Activated naive CD8-positive, alpha-beta T cell (primary cell): ENCODE measurements at regions not wholly inside any gene's neighbourhood (a gene's known extent, or its start where the extent isn't known, plus 50 kb on each side); places are given as distances from the start of the nearest gene placed in this dataset.
"Not testable (repeated sequence)": the region's sequence is repeated elsewhere in the genome, so short reads cannot be mapped to it uniquely, and the experiment has no call there.

ENCODE experiments used
- H3K27ac Mint-ChIP-seq: one replicate; pipeline ENCODE4 v1.8.0; 2021; ENCODE audit warnings: mixed read lengths
- H3K27me3 Mint-ChIP-seq: one replicate; pipeline ENCODE4 v1.8.0; 2021; ENCODE audit warnings: mixed read lengths
- H3K36me3 Mint-ChIP-seq: one replicate; pipeline ENCODE4 v1.8.0; 2021; ENCODE audit warnings: mixed read lengths
- H3K4me1 Mint-ChIP-seq: one replicate; pipeline ENCODE4 v1.8.0; 2021; ENCODE audit warnings: low read depth, mixed read lengths
- H3K4me3 Mint-ChIP-seq: one replicate; pipeline ENCODE4 v1.8.0; 2021; ENCODE audit warnings: mild to moderate bottlenecking, mixed read lengths
- H3K9me3 Mint-ChIP-seq: one replicate; pipeline ENCODE4 v1.8.0; 2021; ENCODE audit warnings: low read depth, mixed read lengths

DNA sequence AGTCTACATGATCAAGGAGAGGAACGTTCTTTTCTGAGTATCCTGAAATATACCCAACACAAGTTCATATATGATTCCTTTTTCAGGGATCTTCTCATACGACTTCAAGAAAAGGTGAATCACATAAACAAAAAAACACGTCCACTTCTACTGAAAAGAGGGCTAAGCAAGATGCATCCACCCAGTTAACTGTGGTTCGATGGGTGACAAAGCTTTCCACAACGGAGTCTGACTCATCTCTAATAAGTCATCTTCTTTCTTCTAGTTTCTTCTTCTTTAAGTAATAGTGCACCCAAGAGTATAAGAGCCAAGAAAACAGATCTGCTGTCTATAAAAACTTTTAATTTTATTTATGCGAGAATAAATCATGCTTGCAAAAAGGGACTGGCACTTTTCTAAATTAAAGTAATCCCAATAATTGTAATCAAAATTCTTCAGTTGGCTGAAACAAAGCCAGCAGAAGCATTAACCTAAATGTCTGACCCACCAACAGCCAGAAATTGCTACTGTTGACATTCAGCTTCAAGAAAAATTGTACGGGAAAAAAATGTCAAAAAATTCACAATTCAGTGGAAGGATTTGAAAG lies 146.9 kb upstream of the ANK3 start:
- Mint-ChIP-seq H3K27ac (no peak overlapping the region), H3K27me3 (no peaks in the 10 kb centered on the region), H3K4me1 (peaks cover 11% of the 10 kb centered on the region), H3K36me3 (no peaks in the 10 kb centered on the region), H3K9me3 (no peaks in the 10 kb centered on the region), H3K4me3 (no peak overlapping the region)

DNA sequence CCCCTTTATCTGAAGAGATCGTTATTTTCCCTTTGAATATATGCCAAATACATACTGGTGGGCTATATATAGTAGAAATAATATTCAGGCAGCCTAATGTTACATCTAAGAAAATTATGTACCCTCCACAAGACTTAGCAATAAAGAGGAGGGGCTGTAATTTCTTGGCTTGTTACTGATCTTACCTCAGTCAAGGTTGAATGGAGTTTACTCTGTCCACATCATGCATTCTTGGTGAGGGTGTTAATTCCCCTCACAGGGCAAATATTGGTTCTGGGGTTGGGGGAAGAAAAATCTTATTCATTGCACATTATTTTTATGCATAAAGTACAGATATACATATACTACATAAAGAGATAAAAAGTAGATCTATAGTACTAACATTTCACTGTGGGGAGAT lies 145.8 kb upstream of the ANK3 start:
- Mint-ChIP-seq H3K9me3 (no peaks in the 10 kb centered on the region), H3K36me3 (no peaks in the 10 kb centered on the region), H3K27me3 (no peaks in the 10 kb centered on the region), H3K4me3 (no peak overlapping the region), H3K27ac (no peak overlapping the region), H3K4me1 (peaks cover 11% of the 10 kb centered on the region)

DNA sequence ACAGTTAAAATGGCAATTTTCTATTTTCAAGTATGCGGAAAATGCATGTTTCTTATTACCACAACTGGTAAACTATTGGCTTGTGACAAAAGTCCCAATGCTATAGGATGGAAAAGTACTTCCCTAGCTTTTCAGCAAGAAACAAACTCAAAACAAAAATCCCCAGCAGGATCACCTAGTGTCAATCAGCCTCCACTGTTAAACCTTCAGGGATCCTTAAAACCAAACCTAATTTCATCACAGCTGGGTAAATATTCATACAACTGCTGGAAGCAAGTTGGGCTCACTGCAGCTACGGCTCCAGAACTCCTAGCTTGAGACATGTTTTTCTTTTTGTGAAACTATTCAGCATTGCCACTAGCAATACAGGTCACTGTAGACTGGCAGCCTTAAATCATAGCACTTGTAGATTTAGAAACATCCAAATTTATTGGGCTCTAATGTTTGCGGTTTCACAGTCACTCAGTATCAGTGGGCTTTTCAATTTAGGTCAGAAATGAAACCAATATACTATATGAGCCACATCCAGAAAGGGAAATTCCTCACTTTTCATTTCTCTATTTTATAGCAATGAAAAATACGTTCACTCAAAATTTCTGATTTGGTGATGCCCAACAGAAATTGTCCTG lies 145.2 kb upstream of the ANK3 start:
- Mint-ChIP-seq H3K27me3 (no peaks in the 10 kb centered on the region), H3K27ac (no peak overlapping the region), H3K4me3 (no peak overlapping the region), H3K36me3 (no peaks in the 10 kb centered on the region), H3K9me3 (no peaks in the 10 kb centered on the region), H3K4me1 (peaks cover 11% of the 10 kb centered on the region)

- H3K27me3 Mint-ChIP-seq, result peaks cover 2% of the 10 kb centered on the region
- no peaks in the 10 kb centered on the region for H3K36me3 Mint-ChIP-seq
- H3K27ac Mint-ChIP-seq, result no peak overlapping the region
These were observed 143.2 kb upstream of the ANK3 start for GRCh38 chr10:60532696-60533468.

GRCh38 chr10:60531006-60531405 lies 141.3 kb upstream of the ANK3 start:
- H3K4me1 Mint-ChIP-seq, result no peaks in the 10 kb centered on the region
- H3K27ac Mint-ChIP-seq, result no peak overlapping the region
- peaks cover 2% of the 10 kb centered on the region for H3K27me3 Mint-ChIP-seq
- no peaks in the 10 kb centered on the region for H3K9me3 Mint-ChIP-seq
- no peaks in the 10 kb centered on the region for H3K36me3 Mint-ChIP-seq
- no peak overlapping the region for H3K4me3 Mint-ChIP-seq

More at GRCh38 chr10:60532696-60533468, 143.2 kb upstream of the ANK3 start:
- peaks cover 4% of the 10 kb centered on the region for H3K4me1 Mint-ChIP-seq
- H3K4me3 Mint-ChIP-seq, result no peak overlapping the region
- H3K9me3 Mint-ChIP-seq, result no peaks in the 10 kb centered on the region

GRCh38 chr10:60527676-60528075 lies 138.0 kb upstream of the ANK3 start:
- H3K9me3 Mint-ChIP-seq, result no peaks in the 10 kb centered on the region
- H3K27ac Mint-ChIP-seq, result no peak overlapping the region
- no peaks in the 10 kb centered on the region for H3K4me1 Mint-ChIP-seq
- no peaks in the 10 kb centered on the region for H3K36me3 Mint-ChIP-seq
- no peak overlapping the region for H3K4me3 Mint-ChIP-seq
- peaks cover 2% of the 10 kb centered on the region for H3K27me3 Mint-ChIP-seq

GRCh38 chr10:60525716-60526585 lies 136.3 kb upstream of the ANK3 start:
- Mint-ChIP-seq H3K27ac (no peak overlapping the region), H3K27me3 (peaks cover 2% of the 10 kb centered on the region), H3K36me3 (no peaks in the 10 kb centered on the region), H3K4me3 (no peak overlapping the region), H3K4me1 (peaks cover 2% of the 10 kb centered on the region), H3K9me3 (no peaks in the 10 kb centered on the region)

DNA sequence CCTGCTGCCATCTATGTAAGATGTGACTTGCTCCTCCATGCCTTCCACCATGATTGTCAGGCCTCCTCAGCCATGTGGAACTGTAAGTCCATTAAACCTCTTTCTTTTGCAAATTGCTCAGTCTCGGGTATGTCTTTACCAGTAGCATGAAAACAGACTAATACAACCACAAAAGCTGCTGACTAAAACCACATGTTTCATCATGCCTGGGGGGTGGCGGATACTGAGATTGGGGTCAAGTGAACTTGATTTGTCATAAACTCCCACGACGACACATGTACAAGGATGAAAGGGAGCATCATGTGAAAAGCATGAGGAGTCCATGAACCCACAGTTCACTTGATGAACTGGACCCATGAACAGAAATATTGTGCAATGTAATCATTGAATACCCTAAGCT lies 134.9 kb upstream of the ANK3 start:
- H3K36me3 Mint-ChIP-seq, result no peaks in the 10 kb centered on the region
- H3K27me3 Mint-ChIP-seq, result peaks cover 2% of the 10 kb centered on the region
- no peaks in the 10 kb centered on the region for H3K9me3 Mint-ChIP-seq
- no peak overlapping the region for H3K27ac Mint-ChIP-seq
- H3K4me3 Mint-ChIP-seq, result no peak overlapping the region
- peaks cover 2% of the 10 kb centered on the region for H3K4me1 Mint-ChIP-seq

DNA sequence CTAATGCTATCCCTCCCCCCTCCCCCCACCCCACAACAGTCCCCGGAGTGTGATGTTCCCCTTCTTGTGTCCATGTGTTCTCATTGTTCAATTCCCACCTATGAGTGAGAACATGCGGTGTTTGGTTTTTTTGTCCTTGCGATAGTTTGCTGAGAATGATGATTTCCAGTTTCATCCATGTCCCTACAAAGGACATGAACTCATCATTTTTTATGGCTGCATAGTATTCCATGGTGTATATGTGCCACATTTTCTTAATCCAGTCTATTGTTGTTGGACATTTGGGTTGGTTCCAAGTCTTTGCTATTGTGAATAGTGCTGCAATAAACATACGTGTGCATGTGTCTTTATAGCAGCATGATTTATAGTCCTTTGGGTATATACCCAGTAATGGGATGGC lies 133.7 kb upstream of the ANK3 start:
- H3K36me3 Mint-ChIP-seq, H3K4me3 Mint-ChIP-seq, H3K27me3 Mint-ChIP-seq, H3K4me1 Mint-ChIP-seq, H3K27ac Mint-ChIP-seq, H3K9me3 Mint-ChIP-seq: not testable (repeated sequence)

DNA sequence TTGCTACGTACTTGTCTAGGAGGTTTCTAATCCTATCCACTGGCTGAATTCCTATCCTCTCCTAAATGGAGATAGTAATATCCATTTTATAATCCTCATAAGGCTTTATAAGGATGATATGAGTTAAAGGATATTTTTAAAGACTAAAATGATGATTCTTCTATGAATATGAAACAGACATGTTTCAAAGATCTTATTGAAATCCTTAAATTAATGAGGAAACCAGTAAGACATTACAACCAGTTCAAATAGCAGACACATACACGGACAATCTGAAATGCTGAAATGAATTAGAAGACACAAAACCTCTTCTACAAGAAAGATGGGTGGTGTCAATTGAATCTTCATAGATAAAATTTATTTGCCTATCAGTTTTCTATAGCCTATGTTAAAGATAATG lies 132.9 kb upstream of the ANK3 start:
- Mint-ChIP-seq H3K36me3 (no peaks in the 10 kb centered on the region), H3K27ac (no peak overlapping the region), H3K27me3 (no peaks in the 10 kb centered on the region), H3K4me3 (no peak overlapping the region), H3K4me1 (peaks cover 2% of the 10 kb centered on the region), H3K9me3 (no peaks in the 10 kb centered on the region)

GRCh38 chr10:60521974-60522405 lies 132.3 kb upstream of the ANK3 start:
- Mint-ChIP-seq H3K9me3 (no peaks in the 10 kb centered on the region), H3K36me3 (no peaks in the 10 kb centered on the region), H3K4me3 (no peak overlapping the region), H3K27me3 (no peaks in the 10 kb centered on the region), H3K4me1 (peaks cover 2% of the 10 kb centered on the region), H3K27ac (no peak overlapping the region)

GRCh38 chr10:60518745-60519144 lies 129.1 kb upstream of the ANK3 start:
- Mint-ChIP-seq H3K4me1 (peaks cover 2% of the 10 kb centered on the region), H3K4me3 (no peak overlapping the region)

DNA sequence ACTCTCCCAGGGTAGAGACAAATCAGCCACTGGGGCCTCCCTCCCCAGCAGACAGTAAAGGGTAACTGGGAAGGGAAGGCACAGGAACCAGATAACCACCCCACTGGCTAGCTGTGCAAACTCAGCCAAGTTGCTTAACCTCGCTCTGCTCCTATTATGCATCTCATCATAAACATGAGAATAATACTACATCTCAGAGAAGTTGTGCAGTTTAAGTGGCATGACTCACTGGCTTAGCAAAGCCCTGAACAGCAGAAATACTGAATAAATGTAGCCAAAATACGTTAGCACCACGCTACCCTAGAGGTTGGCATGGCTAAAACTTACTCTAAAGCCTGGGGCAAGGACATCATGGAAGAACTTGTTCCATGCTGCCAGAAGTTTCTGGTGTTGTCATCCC lies 128.1 kb upstream of the ANK3 start:
- Mint-ChIP-seq H3K4me3 (no peak overlapping the region), H3K4me1 (peaks cover 2% of the 10 kb centered on the region), H3K9me3 (no peaks in the 10 kb centered on the region), H3K27ac (no peak overlapping the region), H3K36me3 (no peaks in the 10 kb centered on the region), H3K27me3 (no peaks in the 10 kb centered on the region)

More at GRCh38 chr10:60518745-60519144, 129.1 kb upstream of the ANK3 start:
- H3K36me3 Mint-ChIP-seq, result no peaks in the 10 kb centered on the region
- no peaks in the 10 kb centered on the region for H3K9me3 Mint-ChIP-seq
- no peaks in the 10 kb centered on the region for H3K27me3 Mint-ChIP-seq
- no peak overlapping the region for H3K27ac Mint-ChIP-seq

GRCh38 chr10:60513281-60513680 lies 123.6 kb upstream of the ANK3 start:
- no peak overlapping the region for H3K27ac Mint-ChIP-seq
- no peak overlapping the region for H3K4me3 Mint-ChIP-seq
- H3K36me3 Mint-ChIP-seq, result no peaks in the 10 kb centered on the region
- no peaks in the 10 kb centered on the region for H3K9me3 Mint-ChIP-seq
- no peaks in the 10 kb centered on the region for H3K4me1 Mint-ChIP-seq
- no peaks in the 10 kb centered on the region for H3K27me3 Mint-ChIP-seq
